NCI-H2196 treated with DMSO at 0.1 percent for 48 hours (cell line): ENCODE measurements at regions not wholly inside any gene's neighbourhood (a gene's known extent, or its start where the extent isn't known, plus 50 kb on each side); places are given as distances from the start of the nearest gene placed in this dataset.
A peak's percentile ranks its signal among the peaks of the same experiment; 100 is the strongest.
"Not testable (repeated sequence)": the region's sequence is repeated elsewhere in the genome, so short reads cannot be mapped to it uniquely, and the experiment has no call there.

Experiments
- DNase-seq: peaks from one replicate; lab custom pipeline; 2025; ENCODE audit not compliant: unreplicated experiment; lab: John Stamatoyannopoulos, UW

- no peak for DNase-seq
Observed at GRCh38 chr4:101421386-101421785, 74.1 kb upstream of the PPP3CA start.

- DNase-seq: no peak
Observed at GRCh38 chr4:101420661-101421060, 73.3 kb upstream of the PPP3CA start.

DNA sequence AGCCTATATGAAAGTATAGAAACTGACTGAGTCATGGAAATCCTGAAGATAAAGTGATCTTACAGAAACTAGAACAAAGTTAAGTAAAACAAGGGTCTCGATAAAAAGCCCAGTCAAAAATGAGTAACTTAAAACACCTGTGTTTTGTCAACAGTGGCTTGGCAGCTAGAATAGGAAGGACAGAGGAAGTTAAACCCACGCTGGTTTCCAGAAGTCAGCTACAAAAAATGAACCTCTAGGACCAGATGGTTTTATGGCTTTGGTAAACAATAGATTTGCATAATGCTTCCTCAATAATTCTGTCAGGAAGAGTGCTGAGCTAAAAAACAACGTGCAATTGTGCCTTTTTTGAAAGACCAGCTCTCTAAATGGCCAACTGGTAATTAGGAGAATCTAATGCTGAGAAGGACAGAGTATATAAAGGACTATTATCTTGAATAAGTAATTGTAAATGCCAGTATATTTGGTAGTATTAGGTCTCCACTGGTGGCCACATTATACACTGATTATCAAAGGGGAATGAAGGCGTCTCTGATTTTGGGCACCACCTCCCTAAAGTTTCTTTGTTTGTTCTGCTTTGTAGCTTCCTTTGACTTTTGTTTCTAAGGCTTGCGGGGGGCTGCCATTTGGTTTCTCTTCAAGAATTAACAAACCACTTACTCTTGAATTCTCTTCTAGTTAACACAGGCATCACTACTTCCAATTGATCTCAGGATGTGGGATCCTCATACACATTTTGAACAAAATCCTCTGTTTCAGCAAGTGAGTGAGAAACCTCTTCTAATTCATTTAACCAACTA lies 72.2 kb upstream of the PPP3CA start:
- peak; percentile 11 for DNase-seq

GRCh38 chr4:101418466-101418865 lies 71.1 kb upstream of the PPP3CA start:
- no peak for DNase-seq

DNA sequence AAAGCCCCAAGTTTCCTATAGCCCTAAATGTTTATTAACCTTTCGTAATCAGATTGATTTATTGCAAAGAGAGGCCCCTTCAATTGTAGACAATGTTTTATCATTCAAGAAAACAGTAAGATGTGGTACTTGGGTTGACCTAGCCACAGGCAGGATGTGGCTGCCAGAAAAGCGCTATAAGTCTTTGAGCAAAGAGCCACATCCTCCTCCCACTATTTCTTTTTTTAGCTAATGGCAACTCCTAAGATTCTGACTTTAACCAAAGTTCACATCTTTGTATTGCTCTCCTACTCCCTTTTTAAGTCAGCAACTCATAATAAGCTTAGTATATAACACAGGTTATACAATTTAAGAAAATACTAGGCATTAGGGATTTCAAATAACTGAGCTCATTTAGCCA lies 70.7 kb upstream of the PPP3CA start:
- no peak for DNase-seq

GRCh38 chr4:101417046-101417445 lies 69.7 kb upstream of the PPP3CA start:
- no peak for DNase-seq

- DNase-seq: no peak
Observed at GRCh38 chr4:101415962-101416361, 68.6 kb upstream of the PPP3CA start.

DNA sequence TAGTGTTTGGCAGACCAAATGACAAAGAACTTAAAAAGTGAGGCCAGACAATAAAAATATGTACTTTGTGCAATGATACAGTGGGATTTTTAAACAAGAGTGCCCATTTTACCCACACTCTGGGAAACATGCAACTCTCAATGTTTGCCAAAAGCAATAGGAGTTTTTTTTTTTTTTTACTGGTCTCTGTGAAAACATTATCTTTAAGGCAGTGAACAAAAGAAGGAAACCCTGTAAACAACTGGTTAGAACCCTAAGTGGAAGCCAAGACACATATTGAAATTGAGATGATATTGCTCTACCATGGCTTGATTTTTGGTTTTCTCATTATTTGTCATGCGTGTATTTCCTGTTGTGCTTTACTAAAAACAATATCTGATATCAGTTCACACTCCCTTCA lies 67.2 kb upstream of the PPP3CA start:
- DNase-seq: no peak

- DNase-seq: no peak
Observed at GRCh38 chr4:101411926-101412325, 64.6 kb upstream of the PPP3CA start.

GRCh38 chr4:101411281-101411910 lies 64.1 kb upstream of the PPP3CA start:
- DNase-seq: not testable (repeated sequence)

DNA sequence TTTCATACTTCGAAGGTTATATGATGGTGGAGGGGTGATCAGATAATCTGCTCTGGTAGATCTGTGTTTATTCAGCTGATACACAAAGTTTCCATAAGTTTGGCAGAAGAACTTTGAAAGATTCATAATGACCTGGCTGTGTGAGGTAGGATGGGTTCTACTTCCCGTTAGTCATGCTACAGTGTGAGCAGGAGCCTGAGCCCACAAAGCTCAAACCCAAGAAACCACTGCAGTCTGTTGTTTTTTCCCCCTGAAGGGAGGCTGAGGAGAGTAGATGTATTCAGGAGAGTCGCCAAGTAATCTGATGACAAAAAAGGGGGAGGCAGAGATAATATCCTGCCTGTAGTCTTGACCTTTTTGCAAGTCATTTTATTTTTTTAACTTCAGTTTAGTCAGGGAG lies 52.8 kb upstream of the PPP3CA start:
- DNase-seq: no peak

DNA sequence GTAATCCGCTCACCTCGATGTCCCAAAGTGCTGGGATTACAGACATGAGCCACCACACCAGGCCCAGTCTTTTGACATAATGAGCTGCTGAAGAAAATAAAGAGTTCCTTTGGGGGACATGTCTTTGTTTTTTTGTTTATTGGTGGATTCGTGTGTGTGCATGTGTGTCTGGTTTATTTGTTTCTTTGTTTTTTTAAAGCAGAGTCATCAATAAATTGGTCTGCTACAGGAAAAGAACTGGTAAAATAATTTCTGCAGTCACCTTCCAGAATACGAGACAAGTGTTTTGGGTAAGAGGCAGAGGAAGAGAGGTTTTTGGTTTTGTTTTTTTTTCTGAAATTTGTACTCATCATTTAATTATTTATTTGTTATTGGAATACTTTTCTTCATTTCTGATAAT lies 51.5 kb upstream of the PPP3CA start:
- no peak for DNase-seq
